GM21423 (cell line): ENCODE measurements at regions not wholly inside any gene's neighbourhood (a gene's known extent, or its start where the extent isn't known, plus 50 kb on each side); places are given as distances from the start of the nearest gene placed in this dataset.
"Not testable (repeated sequence)": the region's sequence is repeated elsewhere in the genome, so short reads cannot be mapped to it uniquely, and the experiment has no call there.

Experiments
- ATAC-seq: cut with Tn5 transposase; IDR thresholded peaks from one replicate; pipeline ENCODE4 v1.9.1; 2021; ENCODE audit warnings: mild to moderate bottlenecking, moderate library complexity; ENCODE audit not compliant: unreplicated experiment

DNA sequence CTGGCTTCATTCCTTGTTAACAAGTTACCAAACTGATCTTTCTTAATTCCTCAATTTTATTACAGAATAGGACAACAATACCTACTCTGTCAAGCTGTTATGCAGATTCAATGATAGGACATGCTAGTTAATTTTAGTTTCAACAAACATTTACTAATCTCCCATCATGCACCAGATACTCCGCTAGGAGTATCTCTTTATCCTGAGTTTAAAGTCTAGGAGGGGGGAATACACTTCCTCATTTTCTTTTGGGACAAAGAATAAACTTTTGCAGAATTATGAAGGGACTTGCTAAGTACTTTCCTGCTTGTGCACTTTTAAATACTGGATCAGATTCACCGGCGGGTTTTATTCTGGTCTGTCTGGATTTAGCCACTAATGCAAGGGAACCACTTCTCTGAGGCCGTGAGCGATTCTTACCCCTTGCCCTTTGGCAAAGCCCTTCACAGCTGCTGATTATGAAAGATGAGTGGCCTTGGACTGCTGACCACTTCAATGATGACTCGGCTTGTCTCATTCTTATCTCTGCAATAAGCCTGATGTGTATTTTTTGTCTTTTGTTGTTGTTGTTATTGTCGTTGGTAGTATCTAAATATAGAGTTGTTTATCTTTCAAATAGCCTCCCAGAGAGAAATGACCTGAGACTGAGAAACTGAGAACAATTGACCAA lies 73.9 kb downstream of the RMI1 start:
- ATAC-seq: no peak

DNA sequence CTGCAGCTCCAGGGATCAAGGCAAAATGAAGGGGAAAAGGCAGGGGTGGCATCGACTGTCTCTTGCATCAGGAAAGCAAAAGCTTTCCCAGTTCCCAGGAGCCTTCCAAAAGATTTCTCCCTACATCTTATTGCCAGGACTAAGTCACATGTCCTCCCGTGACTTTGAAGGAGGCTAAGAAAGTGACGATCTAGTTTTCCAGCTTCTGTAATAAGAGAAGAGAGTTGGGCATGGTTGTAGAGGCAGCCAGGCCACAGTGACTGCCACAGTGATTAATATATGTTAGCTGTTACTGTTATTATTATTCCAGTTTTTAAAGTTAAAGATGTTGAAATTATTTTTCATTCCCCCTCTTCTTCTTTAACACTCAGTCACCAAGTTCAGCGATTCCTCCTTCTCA lies 77.1 kb downstream of the RMI1 start:
- ATAC-seq: no peak

DNA sequence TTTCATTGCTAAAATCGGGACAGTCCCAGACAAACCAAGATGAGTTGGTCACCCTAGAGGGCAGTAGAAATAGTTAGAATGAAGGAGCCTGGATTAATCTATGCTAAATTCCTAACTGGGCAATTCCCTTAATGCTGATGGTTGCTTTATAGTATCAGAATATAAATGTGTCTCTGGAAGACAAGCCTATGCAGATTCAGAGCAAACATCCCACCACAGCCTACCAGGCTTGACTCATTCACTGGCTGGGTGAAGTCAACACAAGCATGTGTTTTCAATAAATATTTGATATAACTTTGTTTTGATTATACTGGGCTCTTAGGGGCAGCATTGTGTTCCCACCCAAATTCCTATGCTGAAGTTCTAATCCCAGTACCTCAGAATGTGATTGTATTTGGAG lies 79.3 kb downstream of the RMI1 start:
- ATAC-seq: no peak

DNA sequence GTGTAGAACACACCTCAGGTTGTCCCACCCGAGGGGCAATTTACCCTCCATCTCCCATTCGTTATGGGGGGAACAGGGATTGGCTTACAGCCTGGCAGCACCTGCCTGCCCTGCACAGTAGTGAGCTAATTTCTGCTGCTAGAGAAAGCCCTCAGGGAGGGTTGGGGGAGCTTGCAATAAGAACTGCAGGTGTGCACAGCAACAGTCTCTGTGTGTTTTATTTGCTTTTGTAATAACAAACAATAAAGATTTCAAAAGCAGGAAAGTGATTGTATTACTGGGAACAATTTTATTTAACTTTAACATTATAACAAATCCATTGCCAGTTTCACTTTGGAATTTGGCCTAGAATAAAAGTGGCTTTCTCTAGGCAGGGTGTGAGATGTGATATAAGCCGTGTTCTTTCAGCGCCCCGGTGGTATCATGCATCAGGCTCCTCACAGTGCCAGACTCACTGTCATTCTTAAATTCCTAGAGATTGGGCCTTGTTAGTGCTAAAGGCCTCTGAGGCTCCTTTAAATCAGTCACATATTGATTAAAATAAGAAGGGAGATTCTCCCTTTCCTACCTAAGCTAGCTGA lies 81.1 kb downstream of the RMI1 start:
- ATAC-seq: no peak

DNA sequence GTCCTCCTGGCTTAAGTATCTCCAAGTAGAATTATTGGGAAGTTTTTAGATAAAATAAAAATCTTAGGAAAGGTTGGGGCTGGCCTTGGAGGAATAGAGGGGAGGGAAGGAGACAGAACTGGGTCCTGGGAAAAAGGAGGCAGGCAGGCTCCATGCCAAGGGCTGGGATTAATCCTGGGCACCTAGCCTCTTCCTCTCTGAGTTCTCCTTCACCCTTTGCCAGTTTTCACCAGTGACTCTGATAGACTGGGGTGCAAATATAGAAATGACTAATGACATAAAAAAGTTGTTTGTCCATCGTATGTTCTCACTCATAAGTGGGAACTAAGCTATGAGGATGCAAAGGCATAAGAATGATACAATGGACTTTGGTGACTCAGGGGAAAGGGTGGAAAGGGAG lies 81.9 kb downstream of the RMI1 start:
- ATAC-seq: no peak

DNA sequence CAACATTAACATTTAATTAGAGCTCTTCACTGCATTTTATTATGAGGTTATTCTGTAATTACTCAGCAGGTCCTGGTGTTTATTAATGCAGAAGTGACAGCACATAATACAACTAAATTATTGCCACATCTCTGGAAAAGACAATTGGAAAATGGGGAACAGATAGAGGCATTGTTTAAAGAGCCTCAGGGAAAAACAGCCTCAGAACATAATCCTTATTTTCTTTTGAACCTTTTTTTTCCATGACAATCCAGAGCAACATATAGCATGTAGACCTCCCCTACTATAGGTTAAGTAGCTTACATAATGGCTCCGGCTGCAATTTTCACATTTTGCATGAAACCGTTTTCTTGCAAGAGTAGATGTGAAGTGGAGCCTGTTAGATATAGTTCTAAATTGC lies 87.2 kb downstream of the RMI1 start:
- ATAC-seq: no peak

DNA sequence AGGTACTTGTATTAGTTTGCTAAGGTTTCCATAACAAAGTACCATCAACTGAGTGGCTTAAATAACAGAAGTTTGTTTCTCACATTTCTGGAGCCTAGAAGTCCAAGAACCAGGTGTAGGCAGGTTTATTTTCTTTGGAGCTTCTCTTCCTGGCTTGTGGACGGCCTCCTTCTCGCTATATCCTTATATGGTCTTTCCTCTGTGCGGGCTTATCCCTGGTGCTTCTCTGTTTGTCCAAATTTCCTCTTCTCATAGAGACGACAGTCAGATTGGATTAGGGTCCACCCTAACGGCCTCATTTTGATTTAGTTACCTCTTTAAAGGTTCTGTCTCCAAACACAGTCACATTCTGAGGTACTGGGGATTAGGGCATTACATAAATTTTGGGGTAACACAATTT lies 88.3 kb downstream of the RMI1 start:
- no peak for ATAC-seq

DNA sequence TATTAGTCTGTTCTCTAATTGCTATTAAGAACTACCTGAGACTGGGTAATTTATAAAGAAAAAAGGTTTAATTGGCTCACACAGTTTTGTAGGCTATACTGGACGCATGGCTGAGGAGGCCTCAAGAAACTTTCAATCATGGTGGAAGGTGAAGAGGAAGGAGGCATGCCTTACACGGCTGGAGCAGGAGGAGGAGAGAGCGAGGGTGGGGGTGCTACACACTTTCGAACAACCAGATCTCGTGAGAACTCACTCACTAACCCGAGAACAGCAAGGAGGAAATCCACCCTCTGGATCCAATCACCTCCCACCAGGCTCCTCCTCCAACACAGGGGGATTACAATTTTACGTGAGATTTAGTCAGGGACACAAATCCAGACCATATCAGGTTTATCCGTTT lies 90.0 kb downstream of the RMI1 start:
- ATAC-seq: no peak

DNA sequence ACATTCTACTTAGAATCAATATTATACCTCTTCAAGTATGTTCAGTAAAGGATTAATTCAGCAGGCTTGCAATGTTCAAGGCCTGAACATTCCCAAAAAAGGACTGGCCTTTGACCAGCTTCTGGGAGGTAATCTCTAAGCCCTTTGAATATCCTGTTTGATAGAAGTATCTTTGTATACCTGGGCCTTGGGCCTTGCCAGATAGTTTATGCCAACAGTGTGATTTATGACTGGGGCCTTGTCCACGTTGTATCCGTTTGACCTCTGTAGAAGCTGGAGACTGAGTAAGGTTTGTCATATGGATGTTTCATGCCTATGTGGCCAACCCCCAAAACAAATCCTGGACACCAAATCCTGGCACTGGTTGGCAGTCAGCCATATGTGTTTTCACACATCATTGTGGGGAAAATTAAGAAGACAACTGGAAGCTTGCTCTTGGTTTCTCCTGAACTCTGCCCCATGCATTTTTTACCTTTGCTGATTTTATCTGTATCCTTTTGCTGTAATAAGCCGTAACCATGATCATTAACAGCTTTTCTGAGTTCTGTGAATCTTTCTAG lies 92.1 kb downstream of the RMI1 start:
- ATAC-seq: no peak

DNA sequence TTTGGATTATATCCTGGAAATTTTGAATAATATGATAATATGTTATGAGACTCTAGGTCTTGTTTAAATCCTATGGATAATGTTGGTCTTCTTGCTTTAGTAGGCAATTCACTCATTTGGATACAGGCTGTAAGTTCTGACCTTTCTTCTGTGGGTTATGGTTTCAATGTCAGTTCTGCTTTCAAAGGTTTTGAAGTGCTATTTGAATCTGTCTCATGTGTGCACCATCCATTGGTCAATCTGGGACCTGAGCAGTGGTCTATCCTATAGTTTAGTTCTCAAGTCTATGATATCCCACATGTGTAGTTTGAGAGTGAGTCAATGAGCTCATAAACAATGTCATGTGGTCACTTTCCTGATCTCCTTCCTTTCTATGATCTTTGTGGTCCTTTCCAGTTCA lies 94.4 kb downstream of the RMI1 start:
- ATAC-seq: no peak

DNA sequence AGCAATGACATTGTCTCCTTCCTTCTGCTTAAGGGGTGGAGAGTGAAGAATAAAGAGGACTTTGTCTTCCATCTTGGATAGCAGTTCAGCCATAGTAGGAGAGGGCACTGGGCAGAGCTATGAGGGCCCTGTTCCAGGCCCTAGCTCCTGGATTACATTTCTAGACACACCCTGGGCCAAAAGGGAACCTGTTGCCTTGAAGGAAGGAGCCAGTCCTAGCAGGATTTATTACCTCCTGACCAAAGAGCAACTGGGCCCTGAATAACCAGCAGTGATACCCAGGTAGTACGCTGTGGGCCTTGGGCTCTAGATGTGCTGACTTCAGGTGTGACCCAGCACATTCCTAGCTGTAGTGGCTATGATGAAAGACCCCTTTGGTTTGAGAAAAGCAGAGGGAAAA lies 95.8 kb downstream of the RMI1 start:
- ATAC-seq: no peak

DNA sequence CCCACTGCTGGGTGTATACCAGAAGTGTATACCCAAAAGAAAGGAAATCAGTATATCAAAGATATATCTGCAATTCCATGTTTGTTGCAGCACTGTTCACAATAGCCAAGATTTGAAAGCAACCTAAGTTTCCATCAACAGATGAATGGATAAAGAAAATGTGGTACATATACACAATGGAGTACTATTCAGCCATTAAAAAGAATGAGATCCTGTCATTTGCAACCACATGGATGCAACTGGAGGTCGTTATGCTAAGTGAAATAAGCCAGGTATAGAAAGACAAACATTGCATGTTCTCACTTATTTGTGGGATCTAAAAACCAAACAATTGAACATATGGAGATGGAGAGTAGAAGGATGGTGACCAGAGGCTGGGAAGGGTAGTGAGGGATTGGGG lies 97.2 kb downstream of the RMI1 start:
- not testable (repeated sequence) for ATAC-seq

DNA sequence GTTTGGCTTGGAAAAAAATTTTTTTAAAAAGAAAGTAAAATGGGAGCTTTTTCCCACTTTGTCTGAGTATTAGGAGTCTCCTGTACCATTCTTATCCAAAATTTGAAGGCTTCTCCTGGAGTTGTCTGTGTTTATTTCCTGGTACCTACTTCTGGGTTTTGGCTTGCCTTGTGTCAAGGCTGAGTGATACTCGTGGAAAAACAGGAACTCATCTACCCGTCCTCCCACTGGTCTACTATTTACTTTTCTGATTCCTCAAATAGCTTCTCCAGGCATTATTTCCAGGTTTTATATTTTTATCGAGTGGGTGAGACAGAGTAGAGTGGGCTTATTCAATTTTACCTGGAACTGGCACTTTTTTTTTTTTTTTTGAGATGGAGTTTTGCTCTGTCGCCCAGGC lies 99.4 kb downstream of the RMI1 start:
- ATAC-seq: no peak

DNA sequence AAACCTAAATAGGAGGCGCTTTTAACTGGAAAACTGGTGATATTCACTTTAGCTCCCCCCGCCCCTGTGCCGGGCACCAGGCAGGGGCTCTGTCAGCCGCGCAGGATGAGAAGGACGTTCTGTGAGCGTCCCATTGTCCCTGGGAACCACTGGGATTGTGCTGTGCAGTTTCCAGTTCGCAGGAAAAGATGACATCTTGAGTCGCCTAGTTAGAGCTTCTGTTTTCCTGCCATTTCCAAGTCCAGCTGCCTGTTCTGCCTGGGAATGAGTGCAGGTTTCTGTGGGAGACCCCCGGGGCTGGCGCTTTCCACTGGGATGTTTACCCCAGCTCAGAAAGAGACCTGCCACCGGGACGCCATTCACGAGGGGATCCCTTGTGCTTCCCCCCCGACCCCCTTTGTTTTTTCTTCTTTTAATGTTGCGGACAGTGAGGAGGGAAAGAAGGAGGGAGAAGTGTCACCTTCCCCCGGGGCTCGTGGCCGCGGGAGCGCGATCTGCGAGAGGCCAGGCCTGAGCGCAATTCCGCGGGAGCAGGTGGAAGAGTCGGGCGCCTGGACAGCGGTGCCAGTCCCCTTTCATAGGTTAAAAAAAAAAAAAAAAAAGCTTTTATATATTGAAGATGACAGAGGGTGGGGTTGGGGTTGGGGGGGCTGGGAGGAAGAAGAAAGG lies 121.5 kb downstream of the RMI1 start:
- ATAC-seq: no peak

DNA sequence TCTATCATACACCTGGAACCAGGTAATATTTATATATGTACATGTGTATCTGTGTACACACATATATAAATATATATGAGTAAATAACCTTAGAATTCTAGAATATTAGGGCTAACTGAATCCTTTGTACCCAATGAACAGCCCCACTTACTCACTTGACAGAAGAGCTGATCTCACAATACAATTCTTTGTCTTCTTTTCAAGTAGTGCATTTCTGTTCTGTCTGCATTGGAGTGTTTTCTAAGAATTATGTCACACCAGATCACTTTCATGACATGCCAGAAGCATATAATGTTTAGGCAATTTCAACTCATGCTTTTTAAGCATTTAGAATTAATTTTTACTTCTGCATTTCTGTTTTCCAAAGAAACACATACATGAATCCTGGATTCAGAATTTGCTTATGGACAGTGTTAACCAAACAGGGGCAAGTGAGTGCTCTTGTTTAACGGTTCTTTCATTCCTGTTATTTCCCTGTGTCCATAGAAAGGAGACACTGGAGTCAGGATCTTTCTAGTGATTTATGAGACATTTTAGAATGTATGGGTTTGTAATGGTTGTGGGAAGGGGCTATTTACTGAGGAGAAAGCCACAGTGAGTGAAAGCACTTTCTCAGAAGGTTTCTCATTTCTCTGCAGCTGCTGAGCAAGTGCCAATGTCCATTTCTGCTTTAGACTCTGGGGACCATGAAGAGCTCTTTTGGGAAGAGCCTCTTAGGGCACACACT lies 123.2 kb downstream of the RMI1 start:
- ATAC-seq: no peak

DNA sequence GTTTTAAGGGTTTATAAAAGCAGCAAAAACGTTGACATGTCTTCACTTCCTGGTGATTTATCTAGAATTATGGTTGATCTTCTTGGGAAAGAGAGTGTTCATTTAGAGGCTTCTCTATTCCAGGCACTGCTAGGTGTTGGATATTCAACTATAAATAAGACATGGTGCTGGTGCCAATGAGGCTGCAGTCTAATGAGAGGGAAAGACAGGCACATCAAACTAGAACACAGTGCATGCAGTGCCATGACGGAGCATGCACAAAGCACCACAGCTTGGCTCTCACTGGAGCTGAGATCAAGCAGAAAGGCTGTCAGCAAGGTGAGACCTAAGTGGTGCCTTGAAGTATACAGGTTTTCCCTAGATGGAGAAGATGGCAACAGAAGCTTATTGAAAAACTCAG lies 126.5 kb downstream of the RMI1 start:
- no peak for ATAC-seq

DNA sequence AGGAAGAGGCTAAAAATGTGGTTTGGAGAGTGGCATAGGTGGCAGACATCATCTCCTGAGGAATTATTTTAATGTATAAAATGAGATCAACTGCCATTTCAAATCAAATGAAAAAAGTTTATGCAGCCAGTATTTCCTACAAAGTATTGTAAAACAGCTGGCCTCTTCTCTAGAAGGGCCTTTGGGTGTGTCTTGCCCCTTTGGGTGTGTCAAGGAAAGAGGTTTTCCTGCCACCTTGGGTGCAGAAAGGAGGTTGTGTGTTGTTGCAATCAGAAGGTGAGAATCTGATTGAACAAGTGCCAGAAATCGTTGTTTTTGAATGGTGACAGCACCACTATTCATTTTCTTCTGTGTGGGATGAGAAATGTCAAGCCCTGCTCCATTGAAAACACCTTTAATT lies 127.4 kb downstream of the RMI1 start:
- no peak for ATAC-seq

DNA sequence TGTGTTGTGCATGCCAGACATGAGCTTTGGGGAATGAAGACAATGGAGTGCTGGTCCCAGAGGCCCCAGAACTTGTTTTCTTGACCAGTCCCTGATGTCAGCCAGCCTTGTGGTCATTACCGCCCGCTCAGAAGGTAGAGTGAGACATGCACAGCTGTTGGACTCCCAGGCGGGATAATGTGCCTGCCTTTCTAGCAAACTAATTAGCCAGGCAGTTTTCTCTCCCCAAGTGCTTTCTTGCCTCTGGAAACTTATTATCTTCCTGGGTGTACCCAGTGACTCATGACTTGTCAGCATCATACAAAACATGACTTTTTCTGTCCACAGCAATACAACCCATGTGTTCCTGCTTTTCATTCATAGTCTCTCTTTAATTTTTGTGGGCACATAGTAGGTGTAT lies 131.1 kb downstream of the RMI1 start:
- no peak for ATAC-seq

DNA sequence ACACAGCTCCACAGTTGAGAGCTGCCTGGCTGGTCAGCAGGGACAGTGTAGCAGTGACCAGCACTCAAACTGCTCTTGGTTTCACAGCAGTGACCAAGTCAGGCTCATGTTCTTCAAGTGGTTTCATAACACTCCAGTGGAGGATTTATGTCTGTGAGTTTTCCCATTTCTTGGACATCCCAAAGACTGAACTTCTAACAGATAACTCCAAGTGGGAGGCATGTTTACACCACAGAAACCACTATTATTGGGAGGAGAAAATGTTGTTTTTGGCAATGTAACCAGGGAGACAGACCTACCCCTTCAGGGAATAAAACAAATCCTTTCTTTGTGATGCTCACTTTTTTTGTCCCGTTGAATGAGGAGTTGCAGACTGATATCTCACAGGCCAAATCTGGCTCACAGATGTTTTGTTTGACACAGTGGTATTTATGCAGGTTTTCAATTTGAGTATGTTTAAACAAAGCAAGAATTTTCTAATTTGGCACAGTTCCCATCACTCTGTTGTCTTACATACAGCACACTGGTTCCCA lies 141.5 kb downstream of the RMI1 start:
- no peak for ATAC-seq

DNA sequence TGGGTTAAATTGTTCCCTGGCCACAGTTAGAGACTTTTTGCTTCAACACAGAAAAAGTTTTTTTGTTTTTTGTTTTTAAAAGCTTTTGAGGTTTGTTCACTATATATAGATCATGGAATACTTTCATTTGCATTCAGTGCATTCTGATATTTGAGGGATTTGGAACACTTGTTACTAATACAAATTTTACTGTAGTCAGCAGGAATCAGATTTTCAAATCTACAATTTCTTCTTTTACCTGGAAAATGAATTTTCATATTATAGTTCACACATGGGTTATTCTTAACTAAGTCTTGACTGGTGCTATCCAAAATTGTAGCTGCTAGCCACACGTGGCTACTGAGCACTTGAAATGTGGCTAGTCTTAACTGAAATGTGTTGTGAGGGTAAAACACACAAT lies 142.0 kb downstream of the RMI1 start:
- ATAC-seq: no peak

DNA sequence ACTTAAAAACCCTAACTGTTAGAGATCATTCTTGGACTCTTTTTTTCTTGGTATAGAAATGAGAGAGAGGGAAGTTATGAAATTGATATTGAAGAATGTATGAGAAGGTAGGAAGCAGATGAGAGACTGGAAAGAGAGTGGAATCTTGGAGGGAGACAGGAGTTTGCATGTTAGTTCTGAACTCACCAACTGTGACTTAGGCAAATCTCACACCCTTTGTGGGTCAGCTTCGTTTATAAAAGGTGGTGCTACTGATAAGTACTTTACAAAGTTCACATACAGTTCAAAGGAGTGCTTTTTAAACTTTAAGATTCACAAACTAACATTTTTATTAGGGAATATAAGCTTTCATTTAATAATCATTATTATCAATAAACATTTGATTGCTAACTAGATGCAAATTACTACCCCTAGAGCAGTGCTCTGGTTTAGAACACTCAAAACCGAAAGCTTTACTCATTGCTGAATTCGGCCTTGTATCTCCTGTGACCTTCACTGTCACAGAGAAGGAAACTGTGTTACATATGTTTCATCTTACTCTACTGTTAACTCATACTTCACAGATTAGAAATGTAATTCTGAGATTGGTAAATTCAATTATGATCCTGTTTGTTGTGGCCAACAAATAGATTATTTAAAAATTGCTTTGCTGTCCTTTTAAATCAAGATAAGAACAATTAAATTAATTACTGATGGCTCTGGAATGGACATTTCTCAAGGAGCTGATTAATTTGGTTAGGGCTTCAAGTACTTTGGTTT lies 143.2 kb downstream of the RMI1 start:
- ATAC-seq: peak; percentile 76
